CD4-positive, alpha-beta T cell treated with Interleukin-4 for 1 hour (primary cell): ENCODE measurements at regions not wholly inside any gene's neighbourhood (a gene's known extent, or its start where the extent isn't known, plus 50 kb on each side); places are given as distances from the start of the nearest gene placed in this dataset.
A peak's percentile ranks its signal among the peaks of the same experiment; 100 is the strongest.

Experiments used
- DNase-seq, 2 donors: peaks; one replicate each; pipeline ENCODE4 v3.0.0-alpha.2; 2020 to 2022

- no peak for DNase-seq
Observed at GRCh38 chr3:99087277-99087676, 185.8 kb upstream of the DCBLD2 start.

DNA sequence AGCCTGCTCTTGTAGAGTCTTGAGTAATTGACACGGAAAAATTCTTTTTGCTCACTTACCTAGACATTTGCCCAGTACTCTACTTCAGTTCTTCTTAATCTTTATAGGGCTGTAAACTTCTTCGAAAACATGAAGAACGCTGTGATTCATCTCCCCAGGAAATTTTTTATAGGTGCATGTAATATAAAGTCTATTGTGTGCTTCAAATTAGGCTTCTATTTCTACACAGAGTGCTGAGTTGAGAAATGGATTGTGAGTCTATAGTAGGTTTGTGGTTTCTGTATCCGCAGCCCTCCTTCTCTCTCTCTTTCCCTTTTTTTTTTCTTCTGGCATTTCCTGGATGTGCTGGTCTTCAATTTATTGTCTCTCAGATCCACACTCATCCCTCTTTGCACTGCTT is 183.3 kb upstream of the DCBLD2 start:
- DNase-seq = no peak

GRCh38 chr3:99084156-99084555 is 182.7 kb upstream of the DCBLD2 start:
- no peak for DNase-seq

GRCh38 chr3:99071096-99071495 is 169.6 kb upstream of the DCBLD2 start:
- DNase-seq = no peak

DNA sequence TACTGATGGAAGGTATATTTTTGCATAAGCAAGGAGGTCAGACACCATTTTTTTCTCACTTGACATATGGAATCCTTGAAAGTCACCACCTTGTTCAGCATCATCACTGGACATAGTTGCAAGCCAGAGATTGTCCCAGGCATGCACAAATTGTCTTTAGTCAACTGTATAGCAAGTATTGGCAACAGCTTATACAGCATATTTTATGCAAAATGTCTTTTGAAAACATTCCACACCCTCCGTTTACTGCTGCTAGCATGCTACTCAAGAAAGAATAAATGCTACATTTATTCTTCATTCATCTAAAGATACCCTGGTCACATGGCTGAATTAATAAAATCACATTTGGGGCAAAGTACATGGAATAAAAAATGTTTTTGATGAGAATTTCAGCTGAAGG is 168.5 kb upstream of the DCBLD2 start:
- no peak for DNase-seq

GRCh38 chr3:99066863-99067262 is 165.4 kb upstream of the DCBLD2 start:
- DNase-seq = no peak

DNA sequence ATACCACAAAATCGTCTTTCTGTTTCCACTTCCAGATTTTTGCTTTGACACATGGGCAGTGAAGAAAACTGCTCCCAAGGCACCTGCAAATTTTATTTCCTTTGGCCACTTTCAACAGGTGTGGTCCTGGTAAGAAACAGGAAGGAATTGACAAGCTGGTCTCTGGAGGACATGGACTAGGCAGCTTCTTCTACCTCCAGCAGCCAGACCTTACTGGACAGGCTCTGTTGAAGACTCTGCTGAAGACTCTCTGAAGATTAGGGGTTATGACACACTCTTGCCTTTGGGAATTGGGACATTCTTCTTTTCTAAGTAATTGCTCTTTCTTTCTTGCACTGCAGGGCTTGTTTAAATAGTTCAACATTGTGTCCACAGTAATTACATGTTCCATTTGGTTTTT is 147.7 kb upstream of the DCBLD2 start:
- no peak for DNase-seq

DNA sequence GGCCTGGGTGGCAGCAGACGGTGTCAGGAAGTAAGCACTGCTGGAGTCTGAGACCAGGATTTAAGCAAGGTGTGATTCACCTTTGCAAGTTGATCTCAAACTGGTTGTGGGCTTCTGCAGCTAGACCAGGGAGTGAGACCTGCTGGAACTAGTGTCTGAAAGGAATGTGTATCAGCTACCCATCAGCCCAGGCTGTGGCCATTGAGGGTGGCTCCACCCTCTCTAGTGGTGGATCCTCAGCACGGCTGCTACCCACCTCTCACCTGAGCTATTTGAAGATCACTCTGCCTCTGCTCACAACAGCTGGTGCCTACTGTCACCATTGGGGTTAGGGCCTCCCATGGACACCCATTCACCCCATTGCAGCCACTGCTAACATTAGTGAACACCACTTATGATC is 140.3 kb upstream of the DCBLD2 start:
- DNase-seq = no peak

DNA sequence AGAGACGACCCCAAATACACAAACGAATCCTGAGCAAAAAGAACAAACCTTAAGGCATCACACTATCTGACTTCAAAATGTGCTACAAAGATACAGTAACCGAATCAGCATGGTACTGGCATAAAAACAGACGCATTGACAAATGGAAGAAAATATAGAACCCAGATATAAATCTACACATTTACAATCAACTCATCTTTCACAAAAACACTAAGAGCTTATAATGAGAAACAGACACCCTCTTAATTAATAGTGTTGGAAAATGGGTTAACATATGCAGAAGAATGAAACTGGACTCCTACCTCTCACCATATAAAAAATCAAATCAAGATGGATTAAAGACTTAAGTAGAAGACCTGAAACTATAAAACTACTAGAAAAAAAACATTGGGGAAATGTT is 130.3 kb upstream of the DCBLD2 start:
- no peak for DNase-seq

- peak in 1 of 2 donors; percentile 2 for DNase-seq
Observed at GRCh38 chr3:99023590-99024192, 122.2 kb upstream of the DCBLD2 start.

GRCh38 chr3:99021466-99021865 is 120.0 kb upstream of the DCBLD2 start:
- no peak for DNase-seq

DNA sequence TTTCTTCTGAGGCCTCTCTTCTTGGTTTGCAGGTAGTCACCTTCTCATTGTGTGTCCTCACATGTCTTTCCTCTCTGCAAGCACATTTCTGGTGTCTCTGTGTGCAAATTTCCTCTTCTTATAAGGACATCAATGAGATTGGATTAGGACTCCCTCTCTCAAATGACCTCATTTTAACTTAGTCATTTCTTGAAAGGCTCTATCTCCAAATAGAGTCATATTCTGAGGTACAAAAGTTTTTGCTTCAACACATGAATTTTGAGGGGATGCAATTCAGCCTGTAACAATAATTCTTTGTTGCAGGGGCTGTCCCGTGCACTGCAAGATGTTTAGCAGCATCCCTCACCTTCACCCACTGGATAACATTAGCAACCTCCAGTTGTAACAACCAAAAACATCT is 115.0 kb upstream of the DCBLD2 start:
- DNase-seq = no peak

- no peak for DNase-seq
Observed at GRCh38 chr3:99013777-99014315, 112.4 kb upstream of the DCBLD2 start.

- no peak for DNase-seq
Observed at GRCh38 chr3:99013077-99013476, 111.6 kb upstream of the DCBLD2 start.

DNA sequence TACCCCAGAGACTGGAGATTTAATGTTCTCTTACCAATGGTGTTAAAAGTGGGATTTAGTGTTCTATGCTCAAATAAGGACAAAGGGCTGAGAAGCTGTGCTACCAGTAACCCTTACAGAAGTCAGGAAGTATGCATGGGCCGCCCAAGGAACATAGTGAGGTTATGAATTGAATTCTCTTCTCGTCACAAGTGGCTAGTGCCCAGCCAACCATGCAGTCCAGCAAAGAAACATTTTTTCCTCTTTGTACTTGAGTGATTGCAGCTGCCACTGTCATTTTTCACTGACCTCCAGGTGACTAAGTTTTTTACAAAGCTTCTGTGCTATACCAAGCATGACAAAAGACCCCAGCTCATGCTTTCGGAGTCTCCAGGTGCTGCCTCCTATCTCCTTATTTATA is 110.6 kb upstream of the DCBLD2 start:
- DNase-seq = no peak

- DNase-seq = no peak
Observed at GRCh38 chr3:99009851-99010250, 108.4 kb upstream of the DCBLD2 start.

DNA sequence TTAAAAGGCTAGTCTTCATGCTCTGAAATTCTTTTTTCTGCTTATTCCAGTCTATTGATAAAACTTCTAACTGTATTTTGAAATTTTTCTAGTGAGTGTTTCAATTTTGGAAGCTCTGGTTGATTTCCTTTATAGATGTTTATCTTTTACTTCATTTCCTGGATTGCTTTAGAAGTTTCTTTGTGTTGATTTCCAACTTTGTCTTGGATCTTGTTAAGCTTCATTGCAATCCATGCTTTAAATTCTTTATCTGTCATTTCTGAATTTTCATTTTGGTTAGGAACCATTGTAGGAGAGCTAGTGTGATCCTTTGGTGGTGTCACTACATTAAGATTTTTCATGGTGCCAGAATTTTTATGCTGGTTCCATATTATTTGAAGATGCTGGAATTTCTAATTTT is 105.2 kb upstream of the DCBLD2 start:
- no peak for DNase-seq

- DNase-seq = no peak
Observed at GRCh38 chr3:98999675-99000074, 98.2 kb upstream of the DCBLD2 start.

DNA sequence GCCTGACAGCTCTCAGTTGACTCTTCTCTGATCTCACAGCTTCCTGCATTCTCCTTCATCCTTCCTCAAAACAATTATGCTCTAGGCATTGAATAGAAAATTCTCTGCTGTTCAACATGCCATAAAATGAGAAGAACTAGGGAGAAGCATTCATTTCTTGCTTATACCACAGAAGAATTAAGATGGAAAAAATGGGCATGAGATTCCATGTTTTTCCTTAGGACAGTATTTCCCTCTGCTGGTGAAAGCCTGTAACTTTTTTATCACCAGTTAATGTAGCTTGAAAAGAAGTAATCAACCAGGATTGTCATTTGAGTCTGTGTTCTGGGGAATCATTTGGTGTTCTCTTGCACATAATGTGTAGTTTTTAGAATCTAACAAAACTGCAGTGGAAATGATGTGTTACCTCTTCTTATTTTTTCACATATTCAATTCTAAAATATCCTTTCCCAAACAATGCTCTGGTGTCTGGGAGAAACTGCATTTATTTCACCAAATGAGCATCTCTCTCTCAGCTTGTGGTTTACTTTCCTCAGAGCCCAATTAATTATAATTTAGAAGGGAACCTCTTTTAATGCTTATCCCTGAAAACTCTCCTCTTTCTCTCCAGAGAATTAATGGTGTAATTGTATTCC is 92.8 kb upstream of the DCBLD2 start:
- no peak for DNase-seq

DNA sequence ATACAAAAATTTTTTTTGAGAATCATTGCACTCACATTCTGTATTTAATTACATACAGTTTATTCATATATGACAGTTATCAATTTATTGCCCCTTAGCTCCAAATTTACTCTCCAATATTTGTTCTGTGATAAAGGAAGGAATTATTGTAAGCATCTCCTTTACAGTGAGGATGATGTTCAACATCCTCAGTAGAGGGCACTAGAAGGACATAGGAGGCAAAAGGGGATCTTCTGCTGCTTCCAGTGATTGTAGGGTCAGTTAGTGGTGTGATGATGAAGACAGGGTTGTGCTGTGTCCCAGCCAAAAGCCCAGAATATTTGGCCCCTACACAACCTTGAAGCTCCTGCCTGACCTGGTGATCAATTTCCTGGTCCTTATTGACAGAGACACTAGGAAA is 89.9 kb upstream of the DCBLD2 start:
- DNase-seq = no peak

DNA sequence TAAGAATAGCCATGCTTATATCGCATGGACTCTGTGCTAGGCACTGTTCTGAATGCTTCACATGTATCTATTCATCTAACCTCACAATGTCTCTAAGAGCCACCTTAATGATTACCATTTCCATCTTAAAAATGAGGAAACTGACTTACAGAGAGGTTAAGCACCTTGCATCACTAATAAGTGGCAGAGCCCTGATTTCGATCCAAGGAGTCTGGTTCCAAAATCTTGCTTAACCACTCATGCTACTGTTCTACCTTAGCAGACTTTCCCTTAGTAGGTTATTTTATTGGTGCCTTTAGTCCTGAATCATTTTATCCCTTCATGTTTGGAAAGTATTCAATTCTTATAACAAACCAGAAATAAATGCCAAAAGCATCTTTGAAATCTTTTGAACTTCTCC is 89.2 kb upstream of the DCBLD2 start:
- no peak for DNase-seq

DNA sequence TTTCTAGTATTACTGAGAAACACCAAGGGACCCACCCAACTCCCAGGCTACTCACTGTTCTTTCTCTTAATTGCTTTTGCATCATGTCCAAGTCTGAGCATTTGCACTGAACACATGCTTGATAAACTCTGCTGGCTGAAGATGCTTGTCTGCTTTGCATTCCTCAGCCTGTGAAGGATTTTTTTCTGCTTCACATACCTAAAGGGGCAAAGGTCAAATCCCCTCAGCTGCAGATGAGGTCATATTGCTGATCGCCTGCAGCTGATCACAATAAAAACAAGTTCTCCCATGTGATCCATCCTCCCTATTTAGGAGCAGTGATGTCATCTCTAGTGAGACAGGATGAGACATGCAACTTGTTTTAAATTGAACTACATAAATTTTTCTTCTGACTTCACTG is 84.6 kb upstream of the DCBLD2 start:
- DNase-seq = no peak

GRCh38 chr3:98985431-98985830 is 83.9 kb upstream of the DCBLD2 start:
- DNase-seq = no peak

DNA sequence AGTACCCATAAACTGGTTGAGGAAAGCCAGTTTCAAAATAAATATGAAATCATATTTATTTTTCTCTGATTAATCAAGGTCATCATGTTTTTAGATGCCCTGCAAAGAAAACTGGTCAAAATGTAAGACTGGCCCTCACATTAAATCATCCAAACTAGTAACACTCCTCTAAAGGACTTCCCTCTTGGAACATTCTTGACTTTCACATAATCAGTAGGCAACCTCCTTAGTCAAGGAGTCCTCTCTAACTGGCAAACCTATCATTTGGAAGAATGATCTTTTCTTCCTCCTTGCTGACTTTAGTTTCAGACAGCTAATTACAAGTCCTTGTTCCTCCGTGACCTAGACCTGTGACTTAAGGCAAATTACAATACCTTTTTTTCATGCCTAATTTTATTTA is 82.5 kb upstream of the DCBLD2 start:
- no peak for DNase-seq

DNA sequence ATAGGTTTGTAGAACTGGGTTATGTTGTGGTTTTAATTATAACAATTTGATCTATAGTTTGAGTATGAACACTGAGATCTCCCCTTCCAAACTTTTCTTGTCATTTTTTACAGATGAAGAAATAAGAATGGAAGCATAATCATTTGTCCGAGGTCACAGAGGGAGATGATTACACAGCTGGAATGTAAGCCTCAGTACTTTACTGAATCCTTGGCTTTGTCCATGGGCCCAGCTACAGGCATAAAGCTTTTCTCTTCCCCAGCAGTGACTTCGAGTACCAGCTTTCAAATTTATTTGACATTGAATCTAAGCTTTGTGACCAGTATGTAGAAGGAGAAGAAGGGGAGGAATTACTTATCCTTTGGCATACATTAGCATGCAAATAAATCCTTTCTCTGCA is 80.9 kb upstream of the DCBLD2 start:
- no peak for DNase-seq
